Ovary (tissue), 3 donors: ENCODE measurements at regions not wholly inside any gene's neighbourhood (a gene's known extent, or its start where the extent isn't known, plus 50 kb on each side); places are given as distances from the start of the nearest gene placed in this dataset.

ENCODE experiments used
- POLR2A ChIP-seq: fragments of 450-650 bp; IDR thresholded peaks from one replicate; pipeline ENCODE4 v1.6.1; 2017; ENCODE audit warnings: antibody characterized with exemption, mild to moderate bottlenecking, moderate library complexity
- TF ChIP-seq, protein P1 (sequence below), 3 donors: fragments of 450-650 bp in 2 of 3; fragments of 200-600 bp in 1 of 3; IDR thresholded peaks; one replicate each; pipeline versions ENCODE4 v1.5.1 to v1.8.0; 2016 to 2022; ENCODE audit warnings: antibody characterized with exemption in 3 of 3, mild to moderate bottlenecking in 1 of 3
- donor health status: DM: no; HTN: no; CAD: no.

DNA sequence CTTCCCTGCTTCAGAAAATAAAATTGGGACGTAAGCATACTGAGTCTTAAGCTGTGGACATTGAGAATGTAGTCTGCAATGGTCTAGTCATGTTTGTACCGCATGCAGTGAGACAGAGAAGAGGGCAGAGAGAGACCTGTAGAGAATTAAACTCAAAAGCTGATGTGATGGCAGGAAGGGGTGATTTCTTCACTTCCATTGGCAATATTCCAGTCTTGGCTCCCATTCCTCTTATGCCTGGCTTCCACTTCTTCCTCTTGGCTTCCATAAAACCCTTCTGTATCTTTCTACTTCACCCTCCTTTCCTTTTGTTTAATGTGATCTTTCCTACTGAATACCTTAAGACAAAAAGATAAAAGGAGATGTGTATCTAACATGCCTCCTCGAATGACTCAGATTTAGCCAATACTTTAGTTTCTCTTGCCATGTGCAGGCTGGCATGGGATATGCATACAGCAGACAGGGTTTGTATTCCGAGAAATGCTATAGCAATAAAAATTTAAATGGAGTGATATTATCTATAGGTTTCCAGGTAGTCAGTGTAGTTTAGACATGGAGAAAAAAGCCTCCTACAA lies 423.1 kb upstream of the DYNLRB2 start:
- TF ChIP-seq, protein P1, sequence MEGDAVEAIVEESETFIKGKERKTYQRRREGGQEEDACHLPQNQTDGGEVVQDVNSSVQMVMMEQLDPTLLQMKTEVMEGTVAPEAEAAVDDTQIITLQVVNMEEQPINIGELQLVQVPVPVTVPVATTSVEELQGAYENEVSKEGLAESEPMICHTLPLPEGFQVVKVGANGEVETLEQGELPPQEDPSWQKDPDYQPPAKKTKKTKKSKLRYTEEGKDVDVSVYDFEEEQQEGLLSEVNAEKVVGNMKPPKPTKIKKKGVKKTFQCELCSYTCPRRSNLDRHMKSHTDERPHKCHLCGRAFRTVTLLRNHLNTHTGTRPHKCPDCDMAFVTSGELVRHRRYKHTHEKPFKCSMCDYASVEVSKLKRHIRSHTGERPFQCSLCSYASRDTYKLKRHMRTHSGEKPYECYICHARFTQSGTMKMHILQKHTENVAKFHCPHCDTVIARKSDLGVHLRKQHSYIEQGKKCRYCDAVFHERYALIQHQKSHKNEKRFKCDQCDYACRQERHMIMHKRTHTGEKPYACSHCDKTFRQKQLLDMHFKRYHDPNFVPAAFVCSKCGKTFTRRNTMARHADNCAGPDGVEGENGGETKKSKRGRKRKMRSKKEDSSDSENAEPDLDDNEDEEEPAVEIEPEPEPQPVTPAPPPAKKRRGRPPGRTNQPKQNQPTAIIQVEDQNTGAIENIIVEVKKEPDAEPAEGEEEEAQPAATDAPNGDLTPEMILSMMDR (IDR thresholded peaks at IDR 0.05): no peak
- TF ChIP-seq POLR2A: no peak
